Large intestine (tissue), 3 donors: ENCODE measurements at regions not wholly inside any gene's neighbourhood (a gene's known extent, or its start where the extent isn't known, plus 50 kb on each side); places are given as distances from the start of the nearest gene placed in this dataset.
A peak's percentile ranks its signal among the peaks of the same experiment; 100 is the strongest.
"Not testable (repeated sequence)": the region's sequence is repeated elsewhere in the genome, so short reads cannot be mapped to it uniquely, and the experiment has no call there.

Experiments used
- DNase-seq, 2 donors: peaks; one replicate each; pipeline versions ENCODE4 v3.0.0 to v3.0.0-alpha.2; 2013
- H3K27ac ChIP-seq: one replicate; pipeline ENCODE4 v1.5.1; 2013; ENCODE audit warnings: low read length
- H3K27me3 ChIP-seq: 2 replicates; pipeline ENCODE4 v1.6.1; 2013; ENCODE audit warnings: low read length; ENCODE audit not compliant: control insufficient read depth, insufficient read depth
- H3K36me3 ChIP-seq: 2 replicates; pipeline ENCODE4 v1.6.1; 2013; ENCODE audit warnings: low read length; ENCODE audit not compliant: control insufficient read depth, insufficient read depth
- H3K4me1 ChIP-seq: one replicate; pipeline ENCODE4 v1.6.1; 2013; ENCODE audit warnings: low read length; ENCODE audit not compliant: control insufficient read depth, insufficient read depth
- H3K4me3 ChIP-seq: one replicate; pipeline ENCODE4 v1.5.1; 2013; ENCODE audit warnings: low read length
- H3K9me3 ChIP-seq: one replicate; pipeline ENCODE4 v1.6.1; 2013; ENCODE audit warnings: mild to moderate bottlenecking, low read depth, low read length, moderate library complexity; ENCODE audit not compliant: control insufficient read depth
- WGBS: methylation state at CpG from one replicate; pipeline ENCODE4 v1.1.5; 2013; ENCODE audit warnings: low lambda C conversion rate; ENCODE audit not compliant: insufficient coverage; 5-methylcytosine and 5-hydroxymethylcytosine counted together

GRCh38 chr14:49073292-49073691, 512.9 kb downstream of the RPS29 start:
- DNase-seq, H3K36me3 ChIP-seq, H3K4me1 ChIP-seq, H3K27me3 ChIP-seq, H3K9me3 ChIP-seq, H3K4me3 ChIP-seq, H3K27ac ChIP-seq: not testable (repeated sequence)

- no peak overlapping the region for H3K4me3 ChIP-seq
- no peaks in the 10 kb centered on the region for H3K36me3 ChIP-seq
- no peak overlapping the region for H3K27ac ChIP-seq
- H3K4me1 ChIP-seq: no peaks in the 10 kb centered on the region
- no peaks in the 10 kb centered on the region for H3K9me3 ChIP-seq
- no peak for DNase-seq
- no CpG with 5 or more reads among the region's 1 CpG for WGBS
- no peaks in the 10 kb centered on the region for H3K27me3 ChIP-seq
These were observed 527.7 kb downstream of the RPS29 start for GRCh38 chr14:49058511-49058910.

GRCh38 chr14:49057838-49058510, 528.2 kb downstream of the RPS29 start:
- Histone ChIP-seq H3K4me1 (no peaks in the 10 kb centered on the region), H3K27ac (no peak overlapping the region), H3K27me3 (no peaks in the 10 kb centered on the region), H3K36me3 (no peaks in the 10 kb centered on the region), H3K4me3 (no peak overlapping the region), H3K9me3 (no peaks in the 10 kb centered on the region)
- WGBS: no CpG with 5 or more reads among the region's 1 CpG
- no peak for DNase-seq

- H3K4me3 ChIP-seq: no peak overlapping the region
- DNase-seq: no peak
- no peaks in the 10 kb centered on the region for H3K9me3 ChIP-seq
- H3K27ac ChIP-seq: no peak overlapping the region
- 100% methylated on average over 1 of the region's 1 CpG for WGBS
- H3K27me3 ChIP-seq: no peaks in the 10 kb centered on the region
- H3K4me1 ChIP-seq: no peaks in the 10 kb centered on the region
- H3K36me3 ChIP-seq: no peaks in the 10 kb centered on the region
These were observed 530.2 kb downstream of the RPS29 start for GRCh38 chr14:49056021-49056420.

GRCh38 chr14:49052521-49052920, 533.7 kb downstream of the RPS29 start:
- Histone ChIP-seq H3K36me3 (no peaks in the 10 kb centered on the region), H3K27me3 (no peaks in the 10 kb centered on the region), H3K4me1 (no peaks in the 10 kb centered on the region), H3K4me3 (no peak overlapping the region), H3K9me3 (no peaks in the 10 kb centered on the region), H3K27ac (no peak overlapping the region)
- DNase-seq: peak in 1 of 2 donors; percentile 14
- WGBS: no CpG with 5 or more reads among the region's 2 CpGs

- H3K27ac ChIP-seq: no peak overlapping the region
- WGBS: no CpG with 5 or more reads among the region's 4 CpGs
These were observed 534.7 kb downstream of the RPS29 start for GRCh38 chr14:49051328-49052060.

DNA sequence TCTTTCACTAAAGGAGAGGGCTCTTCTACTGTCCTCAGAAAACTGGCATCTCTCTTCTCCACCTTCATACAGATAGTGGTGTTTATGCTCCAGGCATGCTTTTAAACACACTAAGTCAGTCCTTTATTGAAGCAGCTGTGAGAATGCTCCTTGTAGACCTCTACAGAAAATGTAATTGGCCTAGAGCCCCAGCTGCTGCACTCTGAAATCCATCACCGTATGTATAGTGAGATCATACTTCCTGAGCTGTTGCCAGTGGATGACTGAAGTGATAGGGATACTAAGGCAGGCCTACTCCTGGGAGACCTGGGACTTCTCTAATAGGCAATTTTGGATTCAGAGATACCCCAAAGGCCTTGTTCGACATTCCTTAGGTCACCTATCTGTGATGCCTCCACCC, 535.4 kb downstream of the RPS29 start:
- H3K9me3 ChIP-seq: no peaks in the 10 kb centered on the region
- no peaks in the 10 kb centered on the region for H3K4me1 ChIP-seq
- H3K27ac ChIP-seq: no peak overlapping the region
- H3K4me3 ChIP-seq: no peak overlapping the region
- no peak for DNase-seq
- no peaks in the 10 kb centered on the region for H3K36me3 ChIP-seq
- no CpG with 5 or more reads among the region's 2 CpGs for WGBS
- no peaks in the 10 kb centered on the region for H3K27me3 ChIP-seq

More at GRCh38 chr14:49051328-49052060, 534.7 kb downstream of the RPS29 start:
- Histone ChIP-seq H3K9me3 (no peaks in the 10 kb centered on the region), H3K27me3 (no peaks in the 10 kb centered on the region), H3K4me3 (no peak overlapping the region), H3K36me3 (no peaks in the 10 kb centered on the region), H3K4me1 (no peaks in the 10 kb centered on the region)
- no peak for DNase-seq

- no peaks in the 10 kb centered on the region for H3K27me3 ChIP-seq
These were observed 536.5 kb downstream of the RPS29 start for GRCh38 chr14:49049711-49050110.

DNA sequence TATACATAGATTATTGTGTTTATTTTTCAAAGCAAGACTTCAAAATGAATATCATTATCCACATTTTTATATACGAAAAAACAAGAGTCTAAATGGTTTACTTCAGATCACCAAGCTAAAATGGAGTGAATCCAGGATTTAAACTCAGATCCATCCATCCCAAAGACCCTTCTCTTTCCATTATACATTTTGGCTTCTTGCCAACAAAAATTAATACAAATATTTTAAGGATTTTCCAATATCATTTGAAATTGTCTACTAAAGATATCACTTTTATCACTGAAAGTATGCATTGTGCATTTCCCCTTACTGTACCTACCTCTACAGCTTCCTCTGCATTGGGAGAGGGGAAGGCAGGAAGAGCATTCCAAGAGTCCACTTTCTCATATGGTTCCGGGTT, 541.2 kb downstream of the RPS29 start:
- H3K4me3 ChIP-seq: no peak overlapping the region
- DNase-seq: no peak
- no peaks in the 10 kb centered on the region for H3K27me3 ChIP-seq
- H3K27ac ChIP-seq: no peak overlapping the region
- H3K4me1 ChIP-seq: no peaks in the 10 kb centered on the region
- WGBS: 88% methylated on average over 1 of the region's 2 CpGs
- H3K9me3 ChIP-seq: no peaks in the 10 kb centered on the region
- H3K36me3 ChIP-seq: no peaks in the 10 kb centered on the region

More at GRCh38 chr14:49049711-49050110, 536.5 kb downstream of the RPS29 start:
- Histone ChIP-seq H3K4me3 (no peak overlapping the region), H3K9me3 (no peaks in the 10 kb centered on the region), H3K36me3 (no peaks in the 10 kb centered on the region), H3K4me1 (no peaks in the 10 kb centered on the region), H3K27ac (no peak overlapping the region)
- no peak for DNase-seq

DNA sequence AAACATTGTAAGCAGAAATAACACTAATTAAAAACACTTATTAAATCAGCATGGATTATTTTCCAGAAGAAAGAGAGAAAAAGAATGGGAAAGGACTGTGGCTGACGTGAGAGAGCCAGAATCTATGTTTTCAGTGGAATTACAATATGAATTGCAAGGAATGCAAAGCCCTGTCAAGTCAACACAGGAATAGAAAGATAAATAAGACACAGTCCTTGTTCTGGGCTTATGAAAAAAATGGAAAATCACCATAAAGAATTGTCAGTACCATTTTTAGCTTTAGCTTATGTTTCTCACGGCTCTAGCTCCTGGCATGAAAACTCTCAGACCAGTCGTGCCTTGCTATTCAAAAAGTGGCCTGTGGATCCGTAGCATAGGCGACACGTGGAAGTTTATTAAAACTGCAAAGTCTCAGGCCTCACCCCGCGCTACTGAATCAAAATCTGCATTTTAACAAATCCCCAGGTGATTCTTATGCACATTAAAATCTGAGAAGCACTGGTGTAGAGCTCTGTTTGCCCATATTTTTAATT, 549.1 kb downstream of the RPS29 start:
- Histone ChIP-seq H3K9me3 (no peaks in the 10 kb centered on the region), H3K4me1 (no peaks in the 10 kb centered on the region), H3K27ac (no peak overlapping the region), H3K27me3 (no peaks in the 10 kb centered on the region), H3K4me3 (no peak overlapping the region), H3K36me3 (no peaks in the 10 kb centered on the region)
- DNase-seq: no peak
- WGBS: 57% methylated on average over 1 of the region's 8 CpGs

GRCh38 chr14:49036266-49036665, 549.9 kb downstream of the RPS29 start:
- Histone ChIP-seq H3K4me3 (no peak overlapping the region), H3K27ac (no peak overlapping the region), H3K4me1 (no peaks in the 10 kb centered on the region), H3K9me3 (no peaks in the 10 kb centered on the region), H3K27me3 (no peaks in the 10 kb centered on the region), H3K36me3 (no peaks in the 10 kb centered on the region)
- WGBS: 84% methylated on average over 4 of the region's 5 CpGs
- DNase-seq: no peak
